ENCODE measurements at regions not wholly inside any gene's neighbourhood (a gene's known extent, or its start where the extent isn't known, plus 50 kb on each side); places are given as distances from the start of the nearest gene placed in this dataset.

- TF ChIP-seq CTCF (optimal IDR thresholded peaks at IDR 0.05 in 1 of 3, IDR thresholded peaks at IDR 0.05 in 1 of 3, conservative IDR thresholded peaks at IDR 0.05 in 1 of 3; ENCODE audit: extremely low read depth in 1 of 3, insufficient read depth in 2 of 3, low read length in 3 of 3) (no peak), EZH2 (IDR thresholded peaks at IDR 0.05; ENCODE audit: low read length) (no peak)
Measured at GRCh38 chr10:44116474-44116873, 268.4 kb downstream of the CXCL12 start.
